ENCODE measurements at regions not wholly inside any gene's neighbourhood (a gene's known extent, or its start where the extent isn't known, plus 50 kb on each side); places are given as distances from the start of the nearest gene placed in this dataset.

GRCh38 chr9:109549386-109549785, 51.3 kb upstream of the PTPN3 start:
- in situ Hi-C loops (cut with MboI; ENCODE audit: low sequenced_read_pairs) = no loop called here

- in situ Hi-C loops (cut with MboI; ENCODE audit: low sequenced_read_pairs) = no loop called here
Measured at GRCh38 chr9:109551651-109552050, 53.5 kb upstream of the PTPN3 start.

GRCh38 chr9:109555215-109555614, 57.1 kb upstream of the PTPN3 start:
- in situ Hi-C loops (cut with MboI; ENCODE audit: low sequenced_read_pairs) = no loop called here

- in situ Hi-C loops (cut with MboI; ENCODE audit: low sequenced_read_pairs) = no loop called here
Measured at GRCh38 chr9:109556061-109556460, 58.0 kb upstream of the PTPN3 start.

- in situ Hi-C loops (cut with MboI; ENCODE audit: low sequenced_read_pairs) = no loop called here
Measured at GRCh38 chr9:109556786-109557185, 58.7 kb upstream of the PTPN3 start.

GRCh38 chr9:109557481-109557880, 59.4 kb upstream of the PTPN3 start:
- in situ Hi-C loops (cut with MboI; ENCODE audit: low sequenced_read_pairs) = no loop called here

GRCh38 chr9:109558718-109559151, 60.6 kb upstream of the PTPN3 start:
- in situ Hi-C loops (cut with MboI; ENCODE audit: low sequenced_read_pairs) = no loop called here

- in situ Hi-C loops (cut with MboI; ENCODE audit: low sequenced_read_pairs) = no loop called here
Measured at GRCh38 chr9:109560470-109561132, 62.5 kb upstream of the PTPN3 start.

GRCh38 chr9:109561137-109561536, 63.0 kb upstream of the PTPN3 start:
- in situ Hi-C loops (cut with MboI; ENCODE audit: low sequenced_read_pairs) = no loop called here

GRCh38 chr9:109568089-109568488, 70.0 kb upstream of the PTPN3 start:
- in situ Hi-C loops (cut with MboI; ENCODE audit: low sequenced_read_pairs) = no loop called here

- in situ Hi-C loops (cut with MboI; ENCODE audit: low sequenced_read_pairs) = no loop called here
Measured at GRCh38 chr9:109568568-109569210, 70.6 kb upstream of the PTPN3 start.

- in situ Hi-C loops (cut with MboI; ENCODE audit: low sequenced_read_pairs) = loop anchor here (10.0 kb wide), 1 partner anchor 251 kb away; no protein-coding TSS in a partner anchor
Measured at GRCh38 chr9:109574061-109574882, 76.2 kb upstream of the PTPN3 start.

GRCh38 chr9:109576762-109577161, 78.7 kb upstream of the PTPN3 start:
- in situ Hi-C loops (cut with MboI; ENCODE audit: low sequenced_read_pairs) = loop anchor here (10.0 kb wide), 1 partner anchor 248 kb away; no protein-coding TSS in a partner anchor

GRCh38 chr9:109579191-109579948, 81.3 kb upstream of the PTPN3 start:
- in situ Hi-C loops (cut with MboI; ENCODE audit: low sequenced_read_pairs) = loop anchor here (10.0 kb wide), 1 partner anchor 245 kb away; no protein-coding TSS in a partner anchor

- in situ Hi-C loops (cut with MboI; ENCODE audit: low sequenced_read_pairs) = no loop called here
Measured at GRCh38 chr9:109582386-109582785, 84.3 kb upstream of the PTPN3 start.

GRCh38 chr9:109584205-109584604, 86.1 kb upstream of the PTPN3 start:
- in situ Hi-C loops (cut with MboI; ENCODE audit: low sequenced_read_pairs) = no loop called here

GRCh38 chr9:109585796-109586195, 87.7 kb upstream of the PTPN3 start:
- in situ Hi-C loops (cut with MboI; ENCODE audit: low sequenced_read_pairs) = no loop called here

- in situ Hi-C loops (cut with MboI; ENCODE audit: low sequenced_read_pairs) = no loop called here
Measured at GRCh38 chr9:109586993-109587392, 88.9 kb upstream of the PTPN3 start.

GRCh38 chr9:109588415-109588814, 90.3 kb upstream of the PTPN3 start:
- in situ Hi-C loops (cut with MboI; ENCODE audit: low sequenced_read_pairs) = no loop called here

GRCh38 chr9:109590966-109591365, 92.9 kb upstream of the PTPN3 start:
- in situ Hi-C loops (cut with MboI; ENCODE audit: low sequenced_read_pairs) = no loop called here

GRCh38 chr9:109591691-109592090, 93.6 kb upstream of the PTPN3 start:
- in situ Hi-C loops (cut with MboI; ENCODE audit: low sequenced_read_pairs) = no loop called here
